Pancreas (tissue), 10 donors: ENCODE measurements at regions not wholly inside any gene's neighbourhood (a gene's known extent, or its start where the extent isn't known, plus 50 kb on each side); places are given as distances from the start of the nearest gene placed in this dataset.
"Not testable (repeated sequence)": the region's sequence is repeated elsewhere in the genome, so short reads cannot be mapped to it uniquely, and the experiment has no call there.

Experiments used
- ATAC-seq, 4 donors: fragments of 200-7000 bp; cut with Tn5 transposase; one replicate each; pipeline versions ENCODE4 v1.8.0 to v1.9.1; 2020; ENCODE audit warnings: mild to moderate bottlenecking in 4 of 4, moderate library complexity in 4 of 4
- DNase-seq, 6 donors: peaks; one replicate each; pipeline ENCODE4 v3.0.0-alpha.2; 2020
- FAIRE-seq: peaks from 2 replicates; lab custom pipeline; 2012; peaks lifted over from hg19 to GRCh38; lab: Jason Lieb, UNC
- H3K27ac ChIP-seq, 4 donors: fragments of 200-600 bp; sonication (generic); 1 replicate in 3 of 4; 2 replicates in 1 of 4; pipeline versions ENCODE4 v1.5.0 to v1.8.0; 2020
- H3K27me3 ChIP-seq, 4 donors: fragments of 200-600 bp; one replicate each; pipeline ENCODE4 v1.8.0; 2021
- H3K36me3 ChIP-seq, 3 donors: fragments of 200-600 bp; sonication (generic) in 1 of 3; one replicate each; pipeline versions ENCODE4 v1.5.0 to v1.8.0; 2020 to 2021
- H3K4me1 ChIP-seq, 3 donors: fragments of 200-600 bp; one replicate each; pipeline ENCODE4 v1.8.0; 2021
- H3K4me3 ChIP-seq, 4 donors: fragments of 200-600 bp; sonication (generic) in 2 of 4; one replicate each; pipeline versions ENCODE4 v1.5.0 to v1.8.0; 2020 to 2021
- H3K9me3 ChIP-seq, 4 donors: fragments of 200-600 bp; one replicate each; pipeline ENCODE4 v1.8.0; 2021
- WGBS, 2 donors: extraction: QIAGEN DNeasy Blood & Tissue Kit; methylation state at CpG; one replicate each; pipeline ENCODE4 v1.1.7; 2013; 5-methylcytosine and 5-hydroxymethylcytosine counted together
- intact Hi-C, 3 donors: fragments of 100-400 bp; cut with DNase I; formaldehyde crosslinking; loops; one replicate each; pipeline versions ENCODE4 v1.11.1 to v1.14.2; 2022
- TF ChIP-seq, protein P1 (sequence below), 4 donors: fragments of 200-600 bp; sonication (generic) in 3 of 4; IDR thresholded peaks; one replicate each; pipeline versions ENCODE4 v1.5.0 to v1.8.0; 2021; ENCODE audit warnings: antibody characterized with exemption in 4 of 4
- donor health status: healthy with polysubstance abuse.
- donor health status: DM: no; HTN: no; CAD: no; lungs with moderate emphysema.
- donor health status: DM: no; HTN: no; CAD: no.
- donor health status: control.
- donor health status: control.
- donor health status: Bipolar disorder and iron deficiency.
- donor health status: DM: yes; HTN: yes; CAD: no.
- donor health status: DM: no; HTN: no; CAD: no.
- donor health status: DM: no; HTN: no; CAD: no.
- donor health status: DM: yes; HTN: yes; CAD: no.

- Histone ChIP-seq H3K36me3 (no peaks in the 10 kb centered on the region), H3K9me3 (no peaks in the 10 kb centered on the region), H3K27me3 (no peaks in the 10 kb centered on the region), H3K4me1 (no peaks in the 10 kb centered on the region), H3K4me3 (no peak overlapping the region), H3K27ac (no peak overlapping the region)
- intact Hi-C loops = no loop called here
- WGBS, 2 donors = 88 to 94% methylated on average over 4 of the region's 4 CpGs
- ATAC-seq = no peak
- no peak for DNase-seq
- no peak for FAIRE-seq
- TF ChIP-seq, protein P1, sequence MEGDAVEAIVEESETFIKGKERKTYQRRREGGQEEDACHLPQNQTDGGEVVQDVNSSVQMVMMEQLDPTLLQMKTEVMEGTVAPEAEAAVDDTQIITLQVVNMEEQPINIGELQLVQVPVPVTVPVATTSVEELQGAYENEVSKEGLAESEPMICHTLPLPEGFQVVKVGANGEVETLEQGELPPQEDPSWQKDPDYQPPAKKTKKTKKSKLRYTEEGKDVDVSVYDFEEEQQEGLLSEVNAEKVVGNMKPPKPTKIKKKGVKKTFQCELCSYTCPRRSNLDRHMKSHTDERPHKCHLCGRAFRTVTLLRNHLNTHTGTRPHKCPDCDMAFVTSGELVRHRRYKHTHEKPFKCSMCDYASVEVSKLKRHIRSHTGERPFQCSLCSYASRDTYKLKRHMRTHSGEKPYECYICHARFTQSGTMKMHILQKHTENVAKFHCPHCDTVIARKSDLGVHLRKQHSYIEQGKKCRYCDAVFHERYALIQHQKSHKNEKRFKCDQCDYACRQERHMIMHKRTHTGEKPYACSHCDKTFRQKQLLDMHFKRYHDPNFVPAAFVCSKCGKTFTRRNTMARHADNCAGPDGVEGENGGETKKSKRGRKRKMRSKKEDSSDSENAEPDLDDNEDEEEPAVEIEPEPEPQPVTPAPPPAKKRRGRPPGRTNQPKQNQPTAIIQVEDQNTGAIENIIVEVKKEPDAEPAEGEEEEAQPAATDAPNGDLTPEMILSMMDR (IDR thresholded peaks at IDR 0.05) = no peak
These were observed 75.3 kb upstream of the NCK2 start for GRCh38 chr2:105669384-105669891.

DNA sequence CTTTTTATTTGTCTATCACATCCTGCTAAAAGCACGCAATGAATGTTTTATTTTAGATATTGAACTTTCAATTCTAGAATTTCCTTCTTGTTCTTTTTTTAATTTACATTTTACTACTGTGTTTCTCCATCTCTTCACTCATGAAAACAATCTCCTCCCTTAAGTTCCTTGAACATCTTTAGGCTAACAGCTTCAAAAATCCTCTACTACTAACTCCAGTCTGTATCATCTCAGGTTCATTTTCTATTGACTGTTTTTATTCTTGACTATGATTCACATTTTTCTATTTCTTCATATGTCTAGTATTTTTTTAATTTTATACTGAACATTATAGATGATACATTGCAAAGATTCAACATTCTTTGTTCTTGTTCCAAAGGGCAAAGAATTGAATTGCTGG is 79.2 kb upstream of the NCK2 start:
- Histone ChIP-seq H3K9me3 (no peaks in the 10 kb centered on the region), H3K36me3 (no peaks in the 10 kb centered on the region), H3K4me1 (no peaks in the 10 kb centered on the region), H3K27ac (no peak overlapping the region), H3K4me3 (no peak overlapping the region), H3K27me3 (no peaks in the 10 kb centered on the region)
- 91 to 98% methylated on average over 1 of the region's 1 CpG for WGBS, 2 donors
- FAIRE-seq (no peak), DNase-seq (no peak), ATAC-seq (no peak)
- intact Hi-C loops = no loop called here
- TF ChIP-seq, protein P1 (IDR thresholded peaks at IDR 0.05) = no peak

DNA sequence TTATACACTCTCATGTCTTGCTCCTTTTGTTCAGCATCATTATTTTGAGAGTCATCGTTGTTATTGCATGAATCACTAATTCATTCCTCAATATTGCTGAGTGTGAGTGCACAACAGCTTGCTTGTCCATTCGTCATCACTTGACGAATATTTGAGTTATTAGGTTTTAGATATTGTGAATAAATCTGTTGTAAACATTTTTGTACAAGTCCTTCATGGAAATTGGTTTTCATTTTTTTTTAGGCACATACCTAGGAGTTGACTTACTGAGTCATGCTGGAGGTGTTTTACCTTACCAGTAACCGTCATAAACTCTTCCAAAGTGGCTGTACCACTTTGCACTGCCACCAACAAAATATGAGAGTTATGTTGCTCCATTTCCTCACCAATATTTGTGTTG is 84.2 kb upstream of the NCK2 start:
- DNase-seq (no peak), FAIRE-seq (no peak), ATAC-seq (no peak)
- Histone ChIP-seq H3K27me3 (no peaks in the 10 kb centered on the region), H3K4me3 (no peak overlapping the region), H3K36me3 (no peaks in the 10 kb centered on the region), H3K27ac (no peak overlapping the region), H3K9me3 (no peaks in the 10 kb centered on the region), H3K4me1 (no peaks in the 10 kb centered on the region)
- intact Hi-C loops = no loop called here
- WGBS, 2 donors = 81 to 82% methylated on average over 4 of the region's 4 CpGs
- TF ChIP-seq, protein P1 (IDR thresholded peaks at IDR 0.05) = no peak

GRCh38 chr2:105655723-105656606 is 88.7 kb upstream of the NCK2 start:
- DNase-seq, H3K27me3 ChIP-seq, H3K9me3 ChIP-seq, ATAC-seq, H3K4me3 ChIP-seq, H3K36me3 ChIP-seq, H3K27ac ChIP-seq, intact Hi-C loops, H3K4me1 ChIP-seq, FAIRE-seq: not testable (repeated sequence)
- WGBS, 2 donors = 94 to 97% methylated on average over 4 of the region's 4 CpGs

- DNase-seq (no peak), FAIRE-seq (no peak), ATAC-seq (no peak)
- Histone ChIP-seq H3K4me3 (no peak overlapping the region), H3K36me3 (no peaks in the 10 kb centered on the region), H3K4me1 (no peaks in the 10 kb centered on the region), H3K27ac (no peak overlapping the region), H3K9me3 (no peaks in the 10 kb centered on the region), H3K27me3 (no peaks in the 10 kb centered on the region)
- TF ChIP-seq, protein P1 (IDR thresholded peaks at IDR 0.05) = no peak
- intact Hi-C loops = no loop called here
These were observed 89.5 kb upstream of the NCK2 start for GRCh38 chr2:105655244-105655643.
